ENCODE measurements at regions not wholly inside any gene's neighbourhood (a gene's known extent, or its start where the extent isn't known, plus 50 kb on each side); places are given as distances from the start of the nearest gene placed in this dataset.

DNA sequence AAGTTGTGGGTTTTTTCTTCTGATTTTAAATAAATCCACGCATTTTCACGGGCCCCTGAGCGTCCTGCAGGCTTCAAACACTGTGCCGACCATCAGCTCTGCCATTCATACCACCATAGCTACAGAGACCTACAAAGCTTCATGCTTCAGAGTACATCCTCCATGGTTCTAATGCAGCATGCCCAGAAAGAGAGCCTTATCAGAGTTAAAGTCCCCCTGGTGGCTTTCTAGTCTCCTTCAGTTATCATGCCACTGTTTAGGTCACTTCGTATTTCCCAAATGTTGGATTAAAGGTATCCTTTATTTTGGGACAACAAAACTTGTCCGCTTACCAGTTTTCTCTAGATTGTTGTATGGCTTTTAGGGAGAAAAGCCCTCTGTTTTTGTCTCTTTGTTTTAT is 66.7 kb upstream of the VCX2 start:
- Histone ChIP-seq H3K27me3 (ENCODE audit: insufficient read depth, low read length) (no peaks in the 10 kb centered on the region), H3K36me3 (ENCODE audit: insufficient read depth, low read length) (no peaks in the 10 kb centered on the region)
- TF ChIP-seq, protein P1, sequence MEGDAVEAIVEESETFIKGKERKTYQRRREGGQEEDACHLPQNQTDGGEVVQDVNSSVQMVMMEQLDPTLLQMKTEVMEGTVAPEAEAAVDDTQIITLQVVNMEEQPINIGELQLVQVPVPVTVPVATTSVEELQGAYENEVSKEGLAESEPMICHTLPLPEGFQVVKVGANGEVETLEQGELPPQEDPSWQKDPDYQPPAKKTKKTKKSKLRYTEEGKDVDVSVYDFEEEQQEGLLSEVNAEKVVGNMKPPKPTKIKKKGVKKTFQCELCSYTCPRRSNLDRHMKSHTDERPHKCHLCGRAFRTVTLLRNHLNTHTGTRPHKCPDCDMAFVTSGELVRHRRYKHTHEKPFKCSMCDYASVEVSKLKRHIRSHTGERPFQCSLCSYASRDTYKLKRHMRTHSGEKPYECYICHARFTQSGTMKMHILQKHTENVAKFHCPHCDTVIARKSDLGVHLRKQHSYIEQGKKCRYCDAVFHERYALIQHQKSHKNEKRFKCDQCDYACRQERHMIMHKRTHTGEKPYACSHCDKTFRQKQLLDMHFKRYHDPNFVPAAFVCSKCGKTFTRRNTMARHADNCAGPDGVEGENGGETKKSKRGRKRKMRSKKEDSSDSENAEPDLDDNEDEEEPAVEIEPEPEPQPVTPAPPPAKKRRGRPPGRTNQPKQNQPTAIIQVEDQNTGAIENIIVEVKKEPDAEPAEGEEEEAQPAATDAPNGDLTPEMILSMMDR (IDR thresholded peaks at IDR 0.05; ENCODE audit: low read length): no peak
- TF ChIP-seq EZH2 (IDR thresholded peaks at IDR 0.05; ENCODE audit: borderline replicate concordance, low read length): no peak

DNA sequence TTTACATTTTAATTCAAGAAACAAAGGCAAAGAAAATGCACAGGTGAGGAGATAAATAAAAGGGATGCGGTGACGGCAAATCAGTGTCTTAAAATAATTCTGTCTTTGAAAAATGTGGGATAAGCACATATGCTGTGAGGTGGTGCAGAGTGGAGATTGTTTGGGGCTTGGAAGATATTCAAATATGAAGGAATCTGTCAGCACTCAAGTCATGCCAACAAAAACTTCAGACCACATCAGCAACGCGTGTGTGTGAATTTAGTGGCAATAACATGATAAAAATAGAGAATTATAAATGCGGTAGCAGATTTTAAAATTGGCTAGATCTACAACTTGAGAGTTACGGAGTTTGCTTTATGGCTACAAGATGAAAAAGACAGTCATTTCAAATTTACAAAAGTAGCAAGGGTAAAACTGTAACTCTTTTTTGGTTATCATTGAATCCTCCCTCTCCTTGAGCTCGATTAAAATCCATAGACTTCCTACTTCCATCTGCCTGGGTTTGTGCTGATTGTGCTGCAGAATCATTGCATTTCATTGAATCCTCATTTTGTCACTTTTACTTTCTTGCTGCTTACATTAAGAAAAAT is 71.5 kb upstream of the VCX2 start:
- no peak overlapping the region for H2AFZ ChIP-seq (ENCODE audit: low read length)
- TF ChIP-seq EZH2 (IDR thresholded peaks at IDR 0.05; ENCODE audit: borderline replicate concordance, low read length): no peak
- TF ChIP-seq, protein P1 (IDR thresholded peaks at IDR 0.05; ENCODE audit: low read length): no peak
- no peak overlapping the region for H3K4me3 ChIP-seq (ENCODE audit: low read depth, low read length, poor library complexity, severe bottlenecking)
- no peaks in the 10 kb centered on the region for H3K27me3 ChIP-seq (ENCODE audit: insufficient read depth, low read length)
- no peaks in the 10 kb centered on the region for H3K36me3 ChIP-seq (ENCODE audit: insufficient read depth, low read length)
- no peaks in the 10 kb centered on the region for H4K20me1 ChIP-seq (ENCODE audit: insufficient read depth, low read length)
- H3K4me2 ChIP-seq (ENCODE audit: low read length): no peak overlapping the region
- H3K27ac ChIP-seq (ENCODE audit: low read depth, low read length, poor library complexity, severe bottlenecking): no peak overlapping the region
- H3F3A ChIP-seq (ENCODE audit: insufficient read depth, low read length): no peaks in the 10 kb centered on the region
- H3K79me2 ChIP-seq (ENCODE audit: insufficient read depth, low read length): no peaks in the 10 kb centered on the region
- H3K9me3 ChIP-seq (ENCODE audit: low read length): no peaks in the 10 kb centered on the region
- H3K4me1 ChIP-seq (ENCODE audit: insufficient read depth, low read length, severe bottlenecking): no peaks in the 10 kb centered on the region
- no peak overlapping the region for H3K9ac ChIP-seq (ENCODE audit: low read length)
- H3K9me2 ChIP-seq (ENCODE audit: low read depth, low read length): no peaks in the 10 kb centered on the region

More for the DNA sequence above, 66.7 kb upstream of the VCX2 start:
- H3K27ac ChIP-seq (ENCODE audit: low read depth, low read length, poor library complexity, severe bottlenecking): no peak overlapping the region
- H3K9me3 ChIP-seq (ENCODE audit: low read length): no peaks in the 10 kb centered on the region
- no peaks in the 10 kb centered on the region for H3K4me1 ChIP-seq (ENCODE audit: insufficient read depth, low read length, severe bottlenecking)
- H3K4me3 ChIP-seq (ENCODE audit: low read depth, low read length, poor library complexity, severe bottlenecking): no peak overlapping the region
- no peaks in the 10 kb centered on the region for H4K20me1 ChIP-seq (ENCODE audit: insufficient read depth, low read length)
- H3K9ac ChIP-seq (ENCODE audit: low read length): no peak overlapping the region
- H3F3A ChIP-seq (ENCODE audit: insufficient read depth, low read length): no peaks in the 10 kb centered on the region
- H2AFZ ChIP-seq (ENCODE audit: low read length): no peak overlapping the region
- H3K79me2 ChIP-seq (ENCODE audit: insufficient read depth, low read length): no peaks in the 10 kb centered on the region
- H3K4me2 ChIP-seq (ENCODE audit: low read length): no peak overlapping the region
- H3K9me2 ChIP-seq (ENCODE audit: low read depth, low read length): no peaks in the 10 kb centered on the region

DNA sequence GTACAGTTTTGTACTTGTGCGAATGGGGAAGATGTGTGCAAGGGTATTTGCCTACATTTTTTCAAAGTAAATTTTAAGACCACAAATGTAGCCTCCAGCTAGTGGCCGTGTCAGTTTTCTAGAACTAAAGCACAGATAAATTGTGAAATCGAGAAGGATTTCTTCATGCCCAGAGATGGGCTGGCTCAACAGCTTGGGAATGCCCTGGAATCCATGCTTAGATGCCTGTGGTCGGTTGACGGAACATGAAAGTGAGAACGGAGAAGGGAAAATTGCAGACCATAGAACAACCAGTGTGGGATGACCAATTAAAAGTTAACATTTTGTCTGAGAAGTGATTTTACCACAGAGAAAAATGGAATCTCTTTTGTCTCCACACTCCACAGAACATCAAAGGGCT is 73.2 kb upstream of the VCX2 start:
- H2AFZ ChIP-seq (ENCODE audit: low read length): no peak overlapping the region
- H3F3A ChIP-seq (ENCODE audit: insufficient read depth, low read length): no peaks in the 10 kb centered on the region
- no peaks in the 10 kb centered on the region for H4K20me1 ChIP-seq (ENCODE audit: insufficient read depth, low read length)
- no peak overlapping the region for H3K9ac ChIP-seq (ENCODE audit: low read length)
- no peaks in the 10 kb centered on the region for H3K9me2 ChIP-seq (ENCODE audit: low read depth, low read length)
- no peaks in the 10 kb centered on the region for H3K36me3 ChIP-seq (ENCODE audit: insufficient read depth, low read length)
- H3K27ac ChIP-seq (ENCODE audit: low read depth, low read length, poor library complexity, severe bottlenecking): no peak overlapping the region
- no peak overlapping the region for H3K4me2 ChIP-seq (ENCODE audit: low read length)
- H3K4me3 ChIP-seq (ENCODE audit: low read depth, low read length, poor library complexity, severe bottlenecking): no peak overlapping the region
- H3K27me3 ChIP-seq (ENCODE audit: insufficient read depth, low read length): no peaks in the 10 kb centered on the region
- TF ChIP-seq EZH2 (IDR thresholded peaks at IDR 0.05; ENCODE audit: borderline replicate concordance, low read length): no peak
- TF ChIP-seq, protein P1 (IDR thresholded peaks at IDR 0.05; ENCODE audit: low read length): no peak
- no peaks in the 10 kb centered on the region for H3K79me2 ChIP-seq (ENCODE audit: insufficient read depth, low read length)
- H3K4me1 ChIP-seq (ENCODE audit: insufficient read depth, low read length, severe bottlenecking): no peaks in the 10 kb centered on the region
- H3K9me3 ChIP-seq (ENCODE audit: low read length): no peaks in the 10 kb centered on the region
